ENCODE measurements at regions not wholly inside any gene's neighbourhood (a gene's known extent, or its start where the extent isn't known, plus 50 kb on each side); places are given as distances from the start of the nearest gene placed in this dataset.

- TF ChIP-seq CTCF (IDR thresholded peaks at IDR 0.05) = no peak
- no peak for TF ChIP-seq POLR2A (IDR thresholded peaks at IDR 0.05)
- TF ChIP-seq POLR2AphosphoS5 (IDR thresholded peaks at IDR 0.05; ENCODE audit: insufficient read depth in 1 of 2, low read depth in 1 of 2) = no peak
Observed at GRCh38 chr11:104799251-104799650, 99.0 kb downstream of the CASP12 start.
